ENCODE measurements at regions not wholly inside any gene's neighbourhood (a gene's known extent, or its start where the extent isn't known, plus 50 kb on each side); places are given as distances from the start of the nearest gene placed in this dataset.
"Not testable (repeated sequence)": the region's sequence is repeated elsewhere in the genome, so short reads cannot be mapped to it uniquely, and the experiment has no call there.

GRCh38 chr4:81314897-81315470, 100.0 kb upstream of the PRKG2 start:
- no peak for DNase-seq (ENCODE audit: low read depth in 2 of 2)

GRCh38 chr4:81314196-81314896, 99.3 kb upstream of the PRKG2 start:
- DNase-seq (ENCODE audit: low read depth in 2 of 2): no peak

GRCh38 chr4:81307991-81308390, 93.0 kb upstream of the PRKG2 start:
- no peak for DNase-seq (ENCODE audit: low read depth in 2 of 2)

GRCh38 chr4:81304871-81305270, 89.8 kb upstream of the PRKG2 start:
- no peak for DNase-seq (ENCODE audit: low read depth in 2 of 2)

- DNase-seq (ENCODE audit: low read depth in 2 of 2): not testable (repeated sequence)
These were observed 85.3 kb upstream of the PRKG2 start for GRCh38 chr4:81300352-81300751.

- DNase-seq (ENCODE audit: low read depth in 2 of 2): no peak
These were observed 75.8 kb upstream of the PRKG2 start for GRCh38 chr4:81290813-81291212.

GRCh38 chr4:81287101-81287500, 72.1 kb upstream of the PRKG2 start:
- no peak for DNase-seq (ENCODE audit: low read depth in 2 of 2)

GRCh38 chr4:81282131-81282530, 67.1 kb upstream of the PRKG2 start:
- no peak for DNase-seq (ENCODE audit: low read depth in 2 of 2)

- no peak for DNase-seq (ENCODE audit: low read depth in 2 of 2)
These were observed 59.4 kb upstream of the PRKG2 start for GRCh38 chr4:81274460-81274859.

GRCh38 chr4:81272671-81273070, 57.6 kb upstream of the PRKG2 start:
- no peak for DNase-seq (ENCODE audit: low read depth in 2 of 2)

All from stimulated activated CD4-positive, alpha-beta T cell treated with anti-CD3 and anti-CD28 coated beads, Interleukin-15, amount 100 ng/mL, for 48 hours (primary cell).